ENCODE measurements at regions not wholly inside any gene's neighbourhood (a gene's known extent, or its start where the extent isn't known, plus 50 kb on each side); places are given as distances from the start of the nearest gene placed in this dataset.

DNA sequence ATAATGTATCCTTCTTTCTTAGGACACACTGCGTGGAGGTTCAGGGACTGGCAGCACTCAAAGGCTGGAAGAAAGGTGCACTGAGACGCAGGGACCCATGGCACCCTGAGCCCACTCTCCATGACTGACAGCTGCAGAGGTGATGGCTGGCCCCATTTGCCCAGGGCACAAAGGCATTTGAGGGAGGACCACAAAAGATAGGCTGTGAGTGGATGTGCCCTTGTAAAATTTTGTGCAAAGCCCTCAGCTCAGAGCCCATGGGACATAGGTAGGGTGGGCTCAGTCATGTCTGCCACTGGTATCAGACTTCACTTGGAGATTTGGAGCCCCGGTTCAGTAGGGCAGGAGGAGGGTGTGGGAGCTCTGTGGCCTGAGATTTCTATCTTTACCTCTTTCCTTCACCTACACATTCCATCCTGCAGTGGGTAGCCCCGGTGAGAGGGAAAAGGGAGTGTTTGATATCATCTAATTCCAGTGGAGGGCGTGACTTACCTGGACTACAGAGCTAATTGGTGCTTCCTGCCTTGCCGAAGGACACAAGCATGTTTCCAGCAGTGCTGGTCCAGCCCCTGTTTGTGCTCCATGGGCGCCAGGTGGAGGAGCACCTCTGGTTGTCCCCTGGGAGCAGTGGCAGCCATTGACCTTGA lies 312.2 kb downstream of the EN1 start (continued):
- no peak for TF ChIP-seq CEBPB (IDR thresholded peaks at IDR 0.05; ENCODE audit: borderline replicate concordance in 1 of 2, low read depth in 2 of 2, low read length in 2 of 2)

GRCh38 chr2:118530976-118531375 lies 316.5 kb downstream of the EN1 start:
- Histone ChIP-seq H3K36me3 (ENCODE audit: control insufficient read depth in 2 of 2, insufficient read depth in 2 of 2, low read length in 1 of 2) (no peaks in the 10 kb centered on the region), H3K79me2 (ENCODE audit: control insufficient read depth, insufficient read depth, low read length) (no peaks in the 10 kb centered on the region), H3K27ac (ENCODE audit: control insufficient read depth, insufficient read depth) (no peak overlapping the region), H4K20me1 (ENCODE audit: control insufficient read depth, insufficient read depth) (no peaks in the 10 kb centered on the region), H3K9me3 (replicated peaks; ENCODE audit: control insufficient read depth, insufficient read depth, low read length) (no peaks in the 10 kb centered on the region), H2AFZ (ENCODE audit: control insufficient read depth, low read depth, low read length) (no peak overlapping the region), H3K27me3 (replicated peaks in 1 of 2; ENCODE audit: control insufficient read depth in 2 of 2, insufficient read depth in 2 of 2, low read length in 1 of 2) (no peaks in the 10 kb centered on the region), H3K9ac (ENCODE audit: control insufficient read depth, insufficient read depth, low read length) (no peak overlapping the region), H3K4me2 (ENCODE audit: control insufficient read depth, insufficient read depth) (no peak overlapping the region), H3K4me3 (no peak overlapping the region), H3K4me1 (ENCODE audit: control insufficient read depth, insufficient read depth, low read length) (no peaks in the 10 kb centered on the region)
- POLR2A ChIA-PET, result no interaction called here
- BruUV-seq (replicated peaks), result no TSS peak
- no peak for ATAC-seq
- in situ Hi-C loops (cut with MboI) (no loop called here), intact Hi-C loops (cut with micrococcal nuclease; ENCODE audit: unreplicated experiment) (no loop called here)
- no peak for FAIRE-seq
- WGBS (ENCODE audit: insufficient coverage, insufficient replicate concordance, low lambda C conversion rate, missing lambda C conversion rate), result 2% methylated on average over 6 of the region's 6 CpGs
- TF ChIP-seq SMAD5 (IDR thresholded peaks at IDR 0.05; ENCODE audit: low read depth), result no peak
- TF ChIP-seq ATF2 (IDR thresholded peaks at IDR 0.05; ENCODE audit: low read length), result no peak
- no peak for TF ChIP-seq SUPT20H (IDR thresholded peaks at IDR 0.05; ENCODE audit: borderline replicate concordance, control insufficient read depth, low read depth, low read length)
- TF ChIP-seq ZNF24 (IDR thresholded peaks at IDR 0.05), result no peak
- TF ChIP-seq WRNIP1 (IDR thresholded peaks at IDR 0.05; ENCODE audit: borderline replicate concordance, low read depth, low read length), result no peak
- TF ChIP-seq, protein P1, sequence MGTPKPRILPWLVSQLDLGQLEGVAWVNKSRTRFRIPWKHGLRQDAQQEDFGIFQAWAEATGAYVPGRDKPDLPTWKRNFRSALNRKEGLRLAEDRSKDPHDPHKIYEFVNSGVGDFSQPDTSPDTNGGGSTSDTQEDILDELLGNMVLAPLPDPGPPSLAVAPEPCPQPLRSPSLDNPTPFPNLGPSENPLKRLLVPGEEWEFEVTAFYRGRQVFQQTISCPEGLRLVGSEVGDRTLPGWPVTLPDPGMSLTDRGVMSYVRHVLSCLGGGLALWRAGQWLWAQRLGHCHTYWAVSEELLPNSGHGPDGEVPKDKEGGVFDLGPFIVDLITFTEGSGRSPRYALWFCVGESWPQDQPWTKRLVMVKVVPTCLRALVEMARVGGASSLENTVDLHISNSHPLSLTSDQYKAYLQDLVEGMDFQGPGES (IDR thresholded peaks at IDR 0.05), result no peak
- no peak for TF ChIP-seq GABPA (IDR thresholded peaks at IDR 0.05; ENCODE audit: low read depth)
- TF ChIP-seq, protein P2, sequence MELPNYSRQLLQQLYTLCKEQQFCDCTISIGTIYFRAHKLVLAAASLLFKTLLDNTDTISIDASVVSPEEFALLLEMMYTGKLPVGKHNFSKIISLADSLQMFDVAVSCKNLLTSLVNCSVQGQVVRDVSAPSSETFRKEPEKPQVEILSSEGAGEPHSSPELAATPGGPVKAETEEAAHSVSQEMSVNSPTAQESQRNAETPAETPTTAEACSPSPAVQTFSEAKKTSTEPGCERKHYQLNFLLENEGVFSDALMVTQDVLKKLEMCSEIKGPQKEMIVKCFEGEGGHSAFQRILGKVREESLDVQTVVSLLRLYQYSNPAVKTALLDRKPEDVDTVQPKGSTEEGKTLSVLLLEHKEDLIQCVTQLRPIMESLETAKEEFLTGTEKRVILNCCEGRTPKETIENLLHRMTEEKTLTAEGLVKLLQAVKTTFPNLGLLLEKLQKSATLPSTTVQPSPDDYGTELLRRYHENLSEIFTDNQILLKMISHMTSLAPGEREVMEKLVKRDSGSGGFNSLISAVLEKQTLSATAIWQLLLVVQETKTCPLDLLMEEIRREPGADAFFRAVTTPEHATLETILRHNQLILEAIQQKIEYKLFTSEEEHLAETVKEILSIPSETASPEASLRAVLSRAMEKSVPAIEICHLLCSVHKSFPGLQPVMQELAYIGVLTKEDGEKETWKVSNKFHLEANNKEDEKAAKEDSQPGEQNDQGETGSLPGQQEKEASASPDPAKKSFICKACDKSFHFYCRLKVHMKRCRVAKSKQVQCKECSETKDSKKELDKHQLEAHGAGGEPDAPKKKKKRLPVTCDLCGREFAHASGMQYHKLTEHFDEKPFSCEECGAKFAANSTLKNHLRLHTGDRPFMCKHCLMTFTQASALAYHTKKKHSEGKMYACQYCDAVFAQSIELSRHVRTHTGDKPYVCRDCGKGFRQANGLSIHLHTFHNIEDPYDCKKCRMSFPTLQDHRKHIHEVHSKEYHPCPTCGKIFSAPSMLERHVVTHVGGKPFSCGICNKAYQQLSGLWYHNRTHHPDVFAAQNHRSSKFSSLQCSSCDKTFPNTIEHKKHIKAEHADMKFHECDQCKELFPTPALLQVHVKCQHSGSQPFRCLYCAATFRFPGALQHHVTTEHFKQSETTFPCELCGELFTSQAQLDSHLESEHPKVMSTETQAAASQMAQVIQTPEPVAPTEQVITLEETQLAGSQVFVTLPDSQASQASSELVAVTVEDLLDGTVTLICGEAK (IDR thresholded peaks at IDR 0.05; ENCODE audit: borderline replicate concordance), result no peak
- TF ChIP-seq LARP7 (IDR thresholded peaks at IDR 0.05), result no peak
- no peak for DNase-seq (ENCODE audit: low read depth, low spot score)
- RAD21 ChIA-PET (ENCODE audit: unreplicated experiment), result no interaction called here
- SMC1A ChIA-PET (ENCODE audit: uncharacterized antibody, unreplicated experiment), result no interaction called here
- CTCF ChIA-PET, result no interaction called here

Measured in GM12878 (cell line).